ENCODE measurements at regions not wholly inside any gene's neighbourhood (a gene's known extent, or its start where the extent isn't known, plus 50 kb on each side); places are given as distances from the start of the nearest gene placed in this dataset.

- Mint-ChIP-seq H3K4me1 (no peaks in the 10 kb centered on the region), H3K4me3 (no peak overlapping the region), H3K27me3 (no peaks in the 10 kb centered on the region), H3K27ac (no peak overlapping the region), H3K36me3 (ENCODE audit: low read depth) (no peaks in the 10 kb centered on the region)
- ATAC-seq (no peak), DNase-seq (no peak)
- no peaks in the 10 kb centered on the region for H3K9me3 ChIP-seq (ENCODE audit: control insufficient read depth, low read length, poor library complexity, severe bottlenecking)
Measured at GRCh38 chr12:23446746-23447145, 502.7 kb downstream of the SOX5 start.

DNA sequence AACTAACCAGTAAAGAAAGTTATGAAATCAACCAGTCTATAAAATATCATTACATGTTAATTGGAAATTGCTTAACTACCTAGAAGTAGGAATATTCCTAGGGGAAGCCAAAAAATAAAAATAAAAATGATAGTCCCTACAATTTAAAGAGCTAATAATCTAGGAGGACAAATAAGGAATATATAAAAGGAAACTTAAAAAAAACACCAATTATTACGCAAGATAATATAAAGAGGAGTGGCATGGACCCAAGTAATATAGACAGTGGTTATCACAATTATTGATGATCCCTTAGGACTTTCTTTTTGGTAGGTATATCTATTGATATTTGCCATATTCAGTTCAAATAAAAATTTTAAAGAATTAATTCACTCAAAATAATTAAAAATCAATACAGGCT lies 498.7 kb downstream of the SOX5 start:
- ATAC-seq: no peak
- H3K4me1 Mint-ChIP-seq: no peaks in the 10 kb centered on the region
- H3K27me3 Mint-ChIP-seq: no peaks in the 10 kb centered on the region

GRCh38 chr12:23455283-23455682 lies 494.2 kb downstream of the SOX5 start:
- no peak overlapping the region for H3K4me3 Mint-ChIP-seq
- H3K36me3 Mint-ChIP-seq (ENCODE audit: low read depth): no peaks in the 10 kb centered on the region
- no peaks in the 10 kb centered on the region for H3K4me1 Mint-ChIP-seq
- ATAC-seq (no peak), DNase-seq (no peak)
- H3K9me3 ChIP-seq (ENCODE audit: control insufficient read depth, low read length, poor library complexity, severe bottlenecking): no peaks in the 10 kb centered on the region
- no peak overlapping the region for H3K27ac Mint-ChIP-seq
- no peaks in the 10 kb centered on the region for H3K27me3 Mint-ChIP-seq

More for the DNA sequence above, 498.7 kb downstream of the SOX5 start:
- H3K36me3 Mint-ChIP-seq (ENCODE audit: low read depth): no peaks in the 10 kb centered on the region
- DNase-seq: no peak
- no peak overlapping the region for H3K4me3 Mint-ChIP-seq
- no peaks in the 10 kb centered on the region for H3K9me3 ChIP-seq (ENCODE audit: control insufficient read depth, low read length, poor library complexity, severe bottlenecking)
- H3K27ac Mint-ChIP-seq: no peak overlapping the region

GRCh38 chr12:23458640-23459039 lies 490.8 kb downstream of the SOX5 start:
- Mint-ChIP-seq H3K36me3 (ENCODE audit: low read depth) (no peaks in the 10 kb centered on the region), H3K4me1 (no peaks in the 10 kb centered on the region), H3K27ac (no peak overlapping the region), H3K27me3 (no peaks in the 10 kb centered on the region), H3K4me3 (no peak overlapping the region)
- no peaks in the 10 kb centered on the region for H3K9me3 ChIP-seq (ENCODE audit: control insufficient read depth, low read length, poor library complexity, severe bottlenecking)
- no peak for DNase-seq
- no peak for ATAC-seq

GRCh38 chr12:23462546-23462945 lies 486.9 kb downstream of the SOX5 start:
- Mint-ChIP-seq H3K27ac (no peak overlapping the region), H3K27me3 (no peaks in the 10 kb centered on the region), H3K4me3 (no peak overlapping the region), H3K4me1 (no peaks in the 10 kb centered on the region), H3K36me3 (ENCODE audit: low read depth) (no peaks in the 10 kb centered on the region)
- ATAC-seq (no peak), DNase-seq (no peak)
- no peaks in the 10 kb centered on the region for H3K9me3 ChIP-seq (ENCODE audit: control insufficient read depth, low read length, poor library complexity, severe bottlenecking)

- H3K9me3 ChIP-seq (ENCODE audit: control insufficient read depth, low read length, poor library complexity, severe bottlenecking): no peaks in the 10 kb centered on the region
- H3K27ac Mint-ChIP-seq: no peak overlapping the region
- no peaks in the 10 kb centered on the region for H3K27me3 Mint-ChIP-seq
- H3K36me3 Mint-ChIP-seq (ENCODE audit: low read depth): no peaks in the 10 kb centered on the region
- DNase-seq (no peak), ATAC-seq (no peak)
- no peak overlapping the region for H3K4me3 Mint-ChIP-seq
- H3K4me1 Mint-ChIP-seq: no peaks in the 10 kb centered on the region
Measured at GRCh38 chr12:23463172-23463571, 486.3 kb downstream of the SOX5 start.

- H3K4me1 Mint-ChIP-seq: no peaks in the 10 kb centered on the region
- no peak overlapping the region for H3K27ac Mint-ChIP-seq
- no peak for ATAC-seq
Measured at GRCh38 chr12:23464241-23464812, 485.1 kb downstream of the SOX5 start.

GRCh38 chr12:23472329-23472971 lies 477.0 kb downstream of the SOX5 start:
- ATAC-seq: no peak
- no peaks in the 10 kb centered on the region for H3K9me3 ChIP-seq (ENCODE audit: control insufficient read depth, low read length, poor library complexity, severe bottlenecking)
- no peak for DNase-seq
- Mint-ChIP-seq H3K27me3 (no peaks in the 10 kb centered on the region), H3K4me1 (no peaks in the 10 kb centered on the region), H3K27ac (no peak overlapping the region), H3K4me3 (no peak overlapping the region), H3K36me3 (ENCODE audit: low read depth) (no peaks in the 10 kb centered on the region)

More at GRCh38 chr12:23464241-23464812, 485.1 kb downstream of the SOX5 start:
- DNase-seq: no peak
- H3K36me3 Mint-ChIP-seq (ENCODE audit: low read depth): no peaks in the 10 kb centered on the region
- H3K4me3 Mint-ChIP-seq: no peak overlapping the region
- H3K9me3 ChIP-seq (ENCODE audit: control insufficient read depth, low read length, poor library complexity, severe bottlenecking): no peaks in the 10 kb centered on the region
- no peaks in the 10 kb centered on the region for H3K27me3 Mint-ChIP-seq

- H3K4me3 Mint-ChIP-seq: no peak overlapping the region
Measured at GRCh38 chr12:23473071-23473470, 476.4 kb downstream of the SOX5 start.

DNA sequence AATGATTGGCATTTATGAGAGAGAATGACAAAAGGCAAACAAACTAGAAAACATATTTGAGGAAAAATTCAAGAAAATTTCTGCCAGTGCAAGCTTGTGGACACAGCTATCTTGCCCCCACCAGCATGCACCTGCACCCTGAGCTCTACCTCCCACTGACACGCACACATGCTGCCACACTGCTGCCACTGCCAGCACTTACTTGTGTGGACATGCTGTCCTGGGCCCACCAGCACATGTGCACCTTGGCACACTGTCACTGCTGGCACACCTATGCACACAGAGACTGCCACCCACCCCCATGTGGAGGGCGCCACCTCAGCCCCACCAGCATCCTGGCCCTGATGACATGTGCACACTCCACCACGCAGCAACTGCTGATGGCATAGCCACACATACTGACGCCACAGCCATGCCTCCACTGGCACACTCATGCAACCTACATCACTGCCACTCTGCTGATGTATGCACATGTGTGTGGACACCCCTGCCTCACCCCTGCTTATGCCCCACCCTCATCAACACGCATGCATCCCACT lies 475.0 kb downstream of the SOX5 start:
- Mint-ChIP-seq H3K36me3 (ENCODE audit: low read depth) (no peaks in the 10 kb centered on the region), H3K4me1 (no peaks in the 10 kb centered on the region), H3K4me3 (no peak overlapping the region)

More at GRCh38 chr12:23473071-23473470, 476.4 kb downstream of the SOX5 start:
- H3K9me3 ChIP-seq (ENCODE audit: control insufficient read depth, low read length, poor library complexity, severe bottlenecking): no peaks in the 10 kb centered on the region
- ATAC-seq: no peak
- Mint-ChIP-seq H3K27me3 (no peaks in the 10 kb centered on the region), H3K27ac (no peak overlapping the region), H3K4me1 (no peaks in the 10 kb centered on the region), H3K36me3 (ENCODE audit: low read depth) (no peaks in the 10 kb centered on the region)
- no peak for DNase-seq

More for the DNA sequence above, 475.0 kb downstream of the SOX5 start:
- no peaks in the 10 kb centered on the region for H3K9me3 ChIP-seq (ENCODE audit: control insufficient read depth, low read length, poor library complexity, severe bottlenecking)
- no peaks in the 10 kb centered on the region for H3K27me3 Mint-ChIP-seq
- H3K27ac Mint-ChIP-seq: no peak overlapping the region
- ATAC-seq: no peak
- DNase-seq: no peak
